LNCaP clone FGC (cell line): ENCODE measurements at regions not wholly inside any gene's neighbourhood (a gene's known extent, or its start where the extent isn't known, plus 50 kb on each side); places are given as distances from the start of the nearest gene placed in this dataset.

ENCODE experiments used
- DNase-seq: peaks from one replicate; pipeline ENCODE4 v3.0.0-alpha.2; 2011; ENCODE audit warnings: low read depth
- H3K4me3 ChIP-seq: 2 replicates; pipeline ENCODE4 v1.5.1; 2011; ENCODE audit warnings: mild to moderate bottlenecking, low read depth, low read length, control low read depth
- TF ChIP-seq, protein P1 (sequence below): IDR thresholded peaks from 2 replicates; pipeline ENCODE4 v1.5.1; 2012; ENCODE audit warnings: mild to moderate bottlenecking; ENCODE audit not compliant: control insufficient read depth, insufficient read depth; ENCODE audit errors: extremely low read depth

DNA sequence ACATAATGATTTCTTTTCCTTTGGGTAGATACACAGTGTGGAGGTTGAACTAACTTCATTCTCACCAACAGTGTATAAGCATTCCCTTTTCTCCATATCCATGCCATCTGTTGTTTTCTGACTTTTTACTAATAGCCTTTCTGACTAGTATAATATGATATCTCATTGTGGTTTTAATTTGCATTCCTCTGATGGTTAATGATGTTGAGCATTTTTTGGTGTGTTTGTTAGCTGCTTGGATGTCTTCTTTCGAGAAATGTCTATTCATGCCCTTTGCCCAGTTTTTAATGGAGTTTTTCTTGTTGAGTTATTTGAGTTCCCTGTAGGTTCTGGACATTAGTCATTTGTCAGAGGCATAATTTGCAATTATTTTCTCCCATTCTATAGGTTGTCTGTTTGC lies 59.8 kb downstream of the MARCHF4 start:
- no peak overlapping the region for H3K4me3 ChIP-seq
- no peak for DNase-seq
- TF ChIP-seq, protein P1, sequence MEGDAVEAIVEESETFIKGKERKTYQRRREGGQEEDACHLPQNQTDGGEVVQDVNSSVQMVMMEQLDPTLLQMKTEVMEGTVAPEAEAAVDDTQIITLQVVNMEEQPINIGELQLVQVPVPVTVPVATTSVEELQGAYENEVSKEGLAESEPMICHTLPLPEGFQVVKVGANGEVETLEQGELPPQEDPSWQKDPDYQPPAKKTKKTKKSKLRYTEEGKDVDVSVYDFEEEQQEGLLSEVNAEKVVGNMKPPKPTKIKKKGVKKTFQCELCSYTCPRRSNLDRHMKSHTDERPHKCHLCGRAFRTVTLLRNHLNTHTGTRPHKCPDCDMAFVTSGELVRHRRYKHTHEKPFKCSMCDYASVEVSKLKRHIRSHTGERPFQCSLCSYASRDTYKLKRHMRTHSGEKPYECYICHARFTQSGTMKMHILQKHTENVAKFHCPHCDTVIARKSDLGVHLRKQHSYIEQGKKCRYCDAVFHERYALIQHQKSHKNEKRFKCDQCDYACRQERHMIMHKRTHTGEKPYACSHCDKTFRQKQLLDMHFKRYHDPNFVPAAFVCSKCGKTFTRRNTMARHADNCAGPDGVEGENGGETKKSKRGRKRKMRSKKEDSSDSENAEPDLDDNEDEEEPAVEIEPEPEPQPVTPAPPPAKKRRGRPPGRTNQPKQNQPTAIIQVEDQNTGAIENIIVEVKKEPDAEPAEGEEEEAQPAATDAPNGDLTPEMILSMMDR, result no peak

DNA sequence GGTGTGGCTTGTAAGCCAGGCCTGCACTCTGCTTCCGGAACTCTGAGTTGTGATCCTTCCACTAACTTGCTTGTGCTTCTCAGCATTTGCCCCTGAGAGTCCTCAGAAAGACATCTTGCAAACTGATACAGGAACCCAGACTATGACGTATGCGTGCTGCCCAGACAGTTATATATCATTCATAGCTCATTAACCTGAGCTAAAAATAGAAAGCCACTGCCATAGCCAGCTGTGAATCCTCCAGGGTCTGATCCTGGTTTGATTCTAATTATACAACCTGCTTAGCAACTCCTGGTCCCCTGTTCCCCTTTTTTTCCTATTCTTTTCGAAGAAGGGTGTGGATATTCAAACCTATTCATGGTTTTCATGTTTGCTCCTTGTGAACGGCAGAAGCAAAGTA lies 63.7 kb downstream of the MARCHF4 start:
- TF ChIP-seq, protein P1, result no peak
- DNase-seq, result no peak

DNA sequence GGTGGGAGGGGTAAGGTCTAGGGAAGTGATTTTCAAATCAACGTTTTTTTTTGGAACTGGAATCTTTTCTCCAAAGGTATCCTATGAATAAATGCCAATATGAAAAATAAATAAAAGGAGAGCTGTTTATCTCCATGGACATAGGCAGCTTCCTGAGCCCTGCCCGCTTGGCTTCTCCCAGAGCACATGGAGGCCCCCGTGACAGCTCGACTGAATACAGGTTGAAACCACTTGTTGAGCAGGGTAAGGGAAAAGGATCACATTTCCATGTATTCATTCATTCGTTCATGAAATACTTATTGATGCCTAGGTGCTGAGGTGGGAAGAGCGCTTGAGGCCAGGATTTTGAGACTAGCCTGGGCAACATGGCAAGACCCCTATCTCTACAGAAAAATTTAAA lies 64.8 kb downstream of the MARCHF4 start:
- TF ChIP-seq, protein P1, result no peak
- H3K4me3 ChIP-seq, result no peak overlapping the region
- no peak for DNase-seq

More for the DNA sequence above, 63.7 kb downstream of the MARCHF4 start:
- no peak overlapping the region for H3K4me3 ChIP-seq

DNA sequence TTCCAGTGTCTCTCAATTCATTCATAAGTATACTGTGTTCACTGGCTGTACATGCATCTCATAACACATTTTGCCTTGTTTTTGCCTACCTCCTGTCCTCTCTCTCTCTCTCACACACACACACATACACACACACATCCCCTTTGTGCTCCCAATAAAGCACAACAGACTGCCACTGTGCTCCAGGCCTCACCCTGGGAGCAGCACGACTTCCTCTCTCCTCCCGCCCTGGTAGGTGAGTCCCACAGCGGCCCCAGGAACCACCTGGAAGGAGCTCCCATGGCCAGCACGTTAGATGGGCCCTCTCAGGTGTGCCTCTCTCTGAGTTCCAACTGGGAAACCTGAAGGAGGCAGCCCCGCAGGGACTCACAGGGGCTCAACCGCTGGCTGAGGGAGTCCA lies 65.4 kb downstream of the MARCHF4 start:
- DNase-seq, result no peak
- TF ChIP-seq, protein P1, result no peak
- no peak overlapping the region for H3K4me3 ChIP-seq

DNA sequence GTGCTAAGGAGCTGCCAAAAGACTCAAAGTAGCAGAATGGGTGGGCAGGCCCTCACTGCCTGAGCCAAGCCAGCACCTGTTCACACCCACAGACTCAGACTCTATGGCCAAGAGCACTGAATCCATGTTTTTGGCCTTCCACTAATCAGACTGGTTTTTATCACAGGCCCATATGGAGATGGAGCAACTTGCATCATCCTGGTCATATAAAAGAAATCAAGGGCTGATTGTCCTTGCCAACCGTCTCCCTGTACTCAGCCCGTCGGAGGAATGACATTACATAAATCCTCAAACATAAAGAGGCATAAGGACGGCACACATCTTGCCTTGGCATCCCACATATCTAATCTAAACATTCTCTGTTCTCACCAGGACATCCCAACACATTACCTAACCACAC lies 66.7 kb downstream of the MARCHF4 start:
- TF ChIP-seq, protein P1, result no peak
- no peak overlapping the region for H3K4me3 ChIP-seq
- no peak for DNase-seq

DNA sequence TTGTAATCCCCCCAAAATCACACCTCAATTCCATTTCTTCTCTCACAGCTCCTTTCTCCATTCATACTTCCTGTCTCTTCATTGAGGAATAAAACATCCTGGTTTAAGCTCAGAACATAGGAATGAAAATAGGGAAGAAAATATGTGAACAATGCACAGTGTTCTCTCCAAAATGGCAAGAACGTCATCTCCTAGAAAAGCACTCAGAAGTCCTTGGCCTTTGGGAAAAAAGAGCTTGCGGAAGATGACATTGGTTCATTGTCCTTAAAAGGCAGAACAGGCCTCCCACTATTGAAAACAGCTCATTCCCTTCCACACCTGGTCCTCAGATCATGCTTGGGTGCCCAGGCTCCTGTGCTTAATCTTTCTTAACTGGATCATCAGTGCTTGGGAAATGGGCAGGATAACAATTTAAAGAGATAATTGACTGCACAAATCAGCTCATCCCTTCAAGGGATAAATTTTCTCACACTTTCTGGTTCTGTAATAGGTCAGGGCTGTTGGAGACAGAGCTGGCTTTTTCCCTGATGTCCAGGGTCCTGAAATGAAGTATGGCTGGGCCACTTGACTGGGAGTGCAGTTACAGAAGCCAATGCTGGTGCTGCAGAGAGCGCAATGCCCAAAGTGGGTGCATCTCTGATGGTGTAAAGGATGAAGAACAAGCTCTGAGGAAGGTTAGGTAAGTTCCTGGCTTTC lies 69.2 kb downstream of the MARCHF4 start:
- TF ChIP-seq, protein P1, result no peak
- no peak for DNase-seq

DNA sequence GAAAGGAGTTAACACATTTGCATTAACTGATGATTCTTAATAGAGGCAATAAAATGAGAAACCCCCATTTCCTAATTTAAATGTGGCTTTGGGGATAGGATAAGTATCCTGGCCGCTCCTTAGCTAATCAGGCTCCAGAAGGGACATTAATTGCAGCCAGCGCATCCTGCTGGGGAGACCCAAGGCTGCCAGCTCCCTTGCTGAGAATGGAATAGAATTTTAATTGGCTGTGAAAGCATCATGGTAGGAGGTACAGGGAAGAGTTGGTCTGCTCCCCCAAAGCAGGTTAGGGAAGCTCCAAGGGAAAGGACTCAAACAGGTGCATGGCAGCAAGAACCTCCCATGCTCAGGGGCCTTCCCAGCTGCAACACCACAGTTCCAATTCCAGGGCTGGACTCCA lies 71.4 kb downstream of the MARCHF4 start:
- TF ChIP-seq, protein P1, result no peak
- DNase-seq, result no peak
- H3K4me3 ChIP-seq, result no peak overlapping the region

More for the DNA sequence above, 69.2 kb downstream of the MARCHF4 start:
- H3K4me3 ChIP-seq, result no peak overlapping the region
